ENCODE measurements at regions not wholly inside any gene's neighbourhood (a gene's known extent, or its start where the extent isn't known, plus 50 kb on each side); places are given as distances from the start of the nearest gene placed in this dataset.

GRCh38 chr20:60491051-60491581 lies 532.9 kb downstream of the CDH26 start:
- peaks cover 0 to 2% of the 10 kb centered on the region in 2 donors for H3K9me3 Mint-ChIP-seq
- H3K4me1 Mint-ChIP-seq = no peaks in the 10 kb centered on the region
- H3K27ac Mint-ChIP-seq = no peak overlapping the region
- H3K36me3 Mint-ChIP-seq = no peaks in the 10 kb centered on the region
- ATAC-seq (replicated peaks) (no peak), DNase-seq (no peak)
- H3K4me3 Mint-ChIP-seq = no peak overlapping the region
- peaks cover 0 to 8% of the 10 kb centered on the region in 2 donors for H3K27me3 Mint-ChIP-seq

- Mint-ChIP-seq H3K36me3 (no peaks in the 10 kb centered on the region), H3K4me3 (no peak overlapping the region), H3K27me3 (no peaks in the 10 kb centered on the region), H3K27ac (no peak overlapping the region), H3K4me1 (no peaks in the 10 kb centered on the region), H3K9me3 (no peaks in the 10 kb centered on the region)
- no peak for ATAC-seq (replicated peaks)
- no peak for DNase-seq
Measured at GRCh38 chr20:60494476-60494875, 536.3 kb downstream of the CDH26 start.

GRCh38 chr20:60497298-60498035 lies 539.2 kb downstream of the CDH26 start:
- DNase-seq (no peak), ATAC-seq (replicated peaks) (no peak)
- Mint-ChIP-seq H3K4me3 (no peak overlapping the region), H3K4me1 (no peaks in the 10 kb centered on the region), H3K27me3 (peaks cover 0 to 10% of the 10 kb centered on the region in 2 donors), H3K9me3 (peaks cover 4 to 10% of the 10 kb centered on the region in 2 donors), H3K36me3 (no peaks in the 10 kb centered on the region), H3K27ac (no peak overlapping the region)

- DNase-seq = no peak
- H3K9me3 Mint-ChIP-seq = peaks cover 4 to 10% of the 10 kb centered on the region in 2 donors
- H3K4me3 Mint-ChIP-seq = no peak overlapping the region
- peaks cover 0 to 10% of the 10 kb centered on the region in 2 donors for H3K27me3 Mint-ChIP-seq
- ATAC-seq (replicated peaks) = no peak
- no peaks in the 10 kb centered on the region for H3K36me3 Mint-ChIP-seq
- no peak overlapping the region for H3K27ac Mint-ChIP-seq
- no peaks in the 10 kb centered on the region for H3K4me1 Mint-ChIP-seq
Measured at GRCh38 chr20:60500038-60500701, 541.9 kb downstream of the CDH26 start.

GRCh38 chr20:60501048-60501447 lies 542.8 kb downstream of the CDH26 start:
- ATAC-seq (replicated peaks) = no peak
- peaks cover 0 to 10% of the 10 kb centered on the region in 2 donors for H3K27me3 Mint-ChIP-seq
- H3K4me1 Mint-ChIP-seq = no peaks in the 10 kb centered on the region
- H3K9me3 Mint-ChIP-seq = peaks cover 4 to 10% of the 10 kb centered on the region in 2 donors
- H3K36me3 Mint-ChIP-seq = no peaks in the 10 kb centered on the region
- no peak overlapping the region for H3K27ac Mint-ChIP-seq
- H3K4me3 Mint-ChIP-seq = no peak overlapping the region
- DNase-seq = no peak

GRCh38 chr20:60502881-60503280 lies 544.7 kb downstream of the CDH26 start:
- no peak overlapping the region for H3K4me3 Mint-ChIP-seq
- H3K27me3 Mint-ChIP-seq = peaks cover 0 to 10% of the 10 kb centered on the region in 2 donors
- DNase-seq = no peak
- H3K27ac Mint-ChIP-seq = no peak overlapping the region
- H3K4me1 Mint-ChIP-seq = no peaks in the 10 kb centered on the region
- peaks cover 4 to 10% of the 10 kb centered on the region in 2 donors for H3K9me3 Mint-ChIP-seq
- no peaks in the 10 kb centered on the region for H3K36me3 Mint-ChIP-seq
- ATAC-seq (replicated peaks) = no peak

GRCh38 chr20:60505423-60505822 lies 547.2 kb downstream of the CDH26 start:
- Mint-ChIP-seq H3K36me3 (no peaks in the 10 kb centered on the region), H3K27me3 (peaks cover 5 to 8% of the 10 kb centered on the region in 2 donors), H3K4me3 (no peak overlapping the region), H3K27ac (no peak overlapping the region), H3K4me1 (no peaks in the 10 kb centered on the region), H3K9me3 (peaks cover 2 to 7% of the 10 kb centered on the region in 2 donors)
- ATAC-seq (replicated peaks) = no peak
- DNase-seq = no peak

- H3K27me3 Mint-ChIP-seq = peaks cover 2 to 5% of the 10 kb centered on the region in 2 donors
- ATAC-seq (replicated peaks) = no peak
- no peak overlapping the region for H3K27ac Mint-ChIP-seq
- peaks cover under 1 to 1% of the 10 kb centered on the region in 2 donors for H3K9me3 Mint-ChIP-seq
- no peak for DNase-seq
- no peaks in the 10 kb centered on the region for H3K4me1 Mint-ChIP-seq
- no peak overlapping the region for H3K4me3 Mint-ChIP-seq
- no peaks in the 10 kb centered on the region for H3K36me3 Mint-ChIP-seq
Measured at GRCh38 chr20:60506061-60506460, 547.8 kb downstream of the CDH26 start.

GRCh38 chr20:60507087-60507694 lies 549.0 kb downstream of the CDH26 start:
- H3K27ac Mint-ChIP-seq = no peak overlapping the region
- no peak overlapping the region for H3K4me3 Mint-ChIP-seq
- peaks cover 0 to 1% of the 10 kb centered on the region in 2 donors for H3K9me3 Mint-ChIP-seq
- H3K36me3 Mint-ChIP-seq = no peaks in the 10 kb centered on the region
- H3K4me1 Mint-ChIP-seq = no peaks in the 10 kb centered on the region
- DNase-seq (no peak), ATAC-seq (replicated peaks) (no peak)
- peaks cover 0 to 5% of the 10 kb centered on the region in 2 donors for H3K27me3 Mint-ChIP-seq

GRCh38 chr20:60509407-60509806 lies 551.2 kb downstream of the CDH26 start:
- Mint-ChIP-seq H3K4me1 (no peaks in the 10 kb centered on the region), H3K4me3 (no peak overlapping the region), H3K27me3 (peaks cover 0 to 5% of the 10 kb centered on the region in 2 donors), H3K27ac (no peak overlapping the region), H3K36me3 (no peaks in the 10 kb centered on the region), H3K9me3 (peaks cover 0 to 2% of the 10 kb centered on the region in 2 donors)
- no peak for DNase-seq
- no peak for ATAC-seq (replicated peaks)

GRCh38 chr20:60510356-60510755 lies 552.1 kb downstream of the CDH26 start:
- H3K4me3 Mint-ChIP-seq = no peak overlapping the region

GRCh38 chr20:60512443-60512842 lies 554.2 kb downstream of the CDH26 start:
- Mint-ChIP-seq H3K36me3 (no peaks in the 10 kb centered on the region), H3K27ac (no peak overlapping the region), H3K9me3 (peaks cover 0 to 4% of the 10 kb centered on the region in 2 donors), H3K4me3 (no peak overlapping the region), H3K4me1 (no peaks in the 10 kb centered on the region), H3K27me3 (peaks cover 0 to 5% of the 10 kb centered on the region in 2 donors)
- ATAC-seq (replicated peaks) (no peak), DNase-seq (no peak)

More at GRCh38 chr20:60510356-60510755, 552.1 kb downstream of the CDH26 start:
- ATAC-seq (replicated peaks) (no peak), DNase-seq (no peak)
- Mint-ChIP-seq H3K36me3 (no peaks in the 10 kb centered on the region), H3K4me1 (no peaks in the 10 kb centered on the region), H3K9me3 (peaks cover 0 to 4% of the 10 kb centered on the region in 2 donors), H3K27ac (no peak overlapping the region), H3K27me3 (peaks cover 0 to 5% of the 10 kb centered on the region in 2 donors)

GRCh38 chr20:60513141-60513540 lies 554.9 kb downstream of the CDH26 start:
- Mint-ChIP-seq H3K27ac (no peak overlapping the region), H3K4me3 (no peak overlapping the region), H3K4me1 (no peaks in the 10 kb centered on the region), H3K36me3 (no peaks in the 10 kb centered on the region), H3K9me3 (peaks cover 3 to 5% of the 10 kb centered on the region in 2 donors), H3K27me3 (peaks cover 4 to 10% of the 10 kb centered on the region in 2 donors)
- DNase-seq = no peak
- ATAC-seq (replicated peaks) = no peak

- ATAC-seq (replicated peaks) = no peak
- H3K27ac Mint-ChIP-seq = no peak overlapping the region
- DNase-seq = no peak
- no peaks in the 10 kb centered on the region for H3K36me3 Mint-ChIP-seq
- H3K9me3 Mint-ChIP-seq = peaks cover 5 to 7% of the 10 kb centered on the region in 2 donors
- H3K4me1 Mint-ChIP-seq = no peaks in the 10 kb centered on the region
- peaks cover 4 to 6% of the 10 kb centered on the region in 2 donors for H3K27me3 Mint-ChIP-seq
- no peak overlapping the region for H3K4me3 Mint-ChIP-seq
Measured at GRCh38 chr20:60516442-60516841, 558.2 kb downstream of the CDH26 start.

All from stimulated activated naive B cell treated with anti-CD40 and anti-IgM and Interleukin-4, amounts not matched to agents 10 μg/mL and 1 μg/mL and 100 μg/mL, for 72 hours (primary cell).